NCI-H2227 (cell line): ENCODE measurements at regions not wholly inside any gene's neighbourhood (a gene's known extent, or its start where the extent isn't known, plus 50 kb on each side); places are given as distances from the start of the nearest gene placed in this dataset.

Experiments
- DNase-seq: peaks from one replicate; lab custom pipeline; 2025; ENCODE audit not compliant: unreplicated experiment; lab: John Stamatoyannopoulos, UW

GRCh38 chr11:120061036-120061760 lies 76.7 kb downstream of the TRIM29 start:
- peak; percentile 7 for DNase-seq

GRCh38 chr11:120060512-120060911 lies 77.4 kb downstream of the TRIM29 start:
- DNase-seq = no peak

GRCh38 chr11:120058931-120059330 lies 79.0 kb downstream of the TRIM29 start:
- no peak for DNase-seq

- peak; percentile 23 for DNase-seq
These were observed 80.0 kb downstream of the TRIM29 start for GRCh38 chr11:120057595-120058581.

GRCh38 chr11:120057028-120057330 lies 80.9 kb downstream of the TRIM29 start:
- DNase-seq = no peak

- no peak for DNase-seq
These were observed 81.4 kb downstream of the TRIM29 start for GRCh38 chr11:120056301-120057027.

GRCh38 chr11:120055646-120056045 lies 82.3 kb downstream of the TRIM29 start:
- no peak for DNase-seq

GRCh38 chr11:120054753-120055045 lies 83.2 kb downstream of the TRIM29 start:
- DNase-seq = no peak

GRCh38 chr11:120054016-120054752 lies 83.7 kb downstream of the TRIM29 start:
- DNase-seq = no peak

GRCh38 chr11:120052196-120052775 lies 85.6 kb downstream of the TRIM29 start:
- no peak for DNase-seq

GRCh38 chr11:120044011-120044675 lies 93.8 kb downstream of the TRIM29 start:
- no peak for DNase-seq

- DNase-seq = no peak
These were observed 94.5 kb downstream of the TRIM29 start for GRCh38 chr11:120043328-120043945.

- DNase-seq = no peak
These were observed 96.3 kb downstream of the TRIM29 start for GRCh38 chr11:120041625-120042024.

GRCh38 chr11:120040151-120040840 lies 97.6 kb downstream of the TRIM29 start:
- no peak for DNase-seq

- no peak for DNase-seq
These were observed 98.9 kb downstream of the TRIM29 start for GRCh38 chr11:120039039-120039438.

GRCh38 chr11:120037111-120037510 lies 100.8 kb downstream of the TRIM29 start:
- DNase-seq = no peak

- no peak for DNase-seq
These were observed 102.2 kb downstream of the TRIM29 start for GRCh38 chr11:120035756-120036155.

GRCh38 chr11:120034881-120035630 lies 102.9 kb downstream of the TRIM29 start:
- no peak for DNase-seq
